AG20443 (cell line): ENCODE measurements at regions not wholly inside any gene's neighbourhood (a gene's known extent, or its start where the extent isn't known, plus 50 kb on each side); places are given as distances from the start of the nearest gene placed in this dataset.
A peak's percentile ranks its signal among the peaks of the same experiment; 100 is the strongest.

Experiments
- DNase-seq: peaks from one replicate; pipeline ENCODE4 v3.0.0; 2012; ENCODE audit warnings: low spot score, mixed read lengths

DNA sequence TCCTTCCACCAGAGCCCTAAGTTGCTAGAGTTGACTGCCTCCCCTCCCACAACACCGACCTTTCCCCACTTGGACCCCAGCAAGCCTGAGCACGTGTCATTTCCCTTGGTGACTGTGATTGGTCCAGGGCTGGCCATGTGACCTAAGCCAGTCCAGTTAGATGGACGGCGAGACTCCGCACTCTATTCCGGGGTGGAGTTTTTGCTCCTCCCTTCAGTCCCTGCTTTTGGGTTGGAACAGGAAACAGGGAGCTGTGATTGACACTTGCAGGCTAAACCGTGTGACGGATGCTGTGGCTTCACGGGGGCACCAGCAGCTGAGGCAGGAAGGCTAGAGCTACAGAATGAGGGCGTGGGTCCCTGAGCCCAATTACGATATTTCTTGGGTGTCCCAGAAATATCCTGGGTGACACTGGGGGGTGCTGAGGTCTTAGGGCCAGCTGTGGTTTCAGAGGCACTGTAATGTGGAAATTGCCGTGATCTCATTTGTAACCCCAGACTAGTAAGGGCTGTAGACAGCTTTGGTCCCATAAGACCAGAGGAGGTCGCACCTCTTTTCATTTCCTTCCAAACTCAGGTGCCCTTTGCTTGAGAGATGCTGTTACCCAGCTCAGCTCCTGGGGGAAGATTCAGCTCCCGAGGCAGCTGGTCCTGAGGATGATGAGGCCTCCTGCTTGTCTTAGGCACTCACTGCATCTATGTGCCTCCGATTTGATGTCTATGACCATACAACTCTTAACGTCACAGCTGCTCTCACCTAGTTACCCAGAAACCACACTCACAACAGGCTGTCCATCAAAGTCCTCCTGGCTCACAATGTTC lies 102.7 kb upstream of the NPTX2 start:
- no peak for DNase-seq

DNA sequence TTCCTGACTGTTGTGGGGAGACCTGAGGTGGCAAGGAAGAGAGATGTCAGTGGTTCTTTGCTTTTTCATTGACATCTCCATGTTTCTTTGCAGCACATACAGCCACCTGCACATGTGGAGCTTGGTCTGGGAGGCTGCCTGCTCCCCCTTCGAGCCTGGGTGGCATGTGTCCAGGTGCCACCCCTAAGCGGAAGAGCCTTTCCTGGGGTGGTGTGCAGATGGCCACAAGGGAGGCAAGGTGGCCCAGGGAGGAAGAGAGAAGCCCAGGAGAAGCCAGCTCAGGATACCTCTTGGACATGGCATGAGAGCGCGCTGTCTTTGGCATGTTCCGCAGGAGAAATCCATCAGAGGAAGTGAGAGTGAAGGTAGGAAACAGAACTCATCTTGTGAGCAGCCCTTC lies 105.9 kb upstream of the NPTX2 start:
- DNase-seq = no peak

GRCh38 chr7:98509836-98510235 lies 107.2 kb upstream of the NPTX2 start:
- DNase-seq = no peak

- DNase-seq = no peak
Observed at GRCh38 chr7:98506471-98506870, 105.6 kb upstream of the BAIAP2L1 start.

DNA sequence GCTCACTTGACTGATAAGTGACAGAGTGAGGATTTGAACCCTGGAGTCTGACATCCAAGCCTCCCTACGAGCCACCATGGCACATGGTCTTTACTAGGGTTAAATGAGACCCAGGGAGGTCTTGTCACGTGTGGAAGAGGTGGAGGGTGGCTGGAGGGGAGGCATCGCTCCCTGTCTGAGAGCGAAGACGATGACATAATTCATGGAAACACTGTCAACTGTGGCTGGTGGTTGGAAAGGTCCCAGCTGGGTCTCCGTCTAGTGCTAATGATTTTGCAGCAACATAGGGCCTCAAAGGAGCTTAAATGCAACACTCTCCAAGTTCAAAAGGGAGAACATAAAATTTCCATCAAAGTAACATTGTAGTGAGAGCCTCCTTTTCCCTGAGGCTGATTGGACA lies 99.9 kb upstream of the BAIAP2L1 start:
- DNase-seq = no peak

GRCh38 chr7:98496618-98497017 lies 95.7 kb upstream of the BAIAP2L1 start:
- DNase-seq = no peak

GRCh38 chr7:98495200-98495955 lies 94.5 kb upstream of the BAIAP2L1 start:
- no peak for DNase-seq

DNA sequence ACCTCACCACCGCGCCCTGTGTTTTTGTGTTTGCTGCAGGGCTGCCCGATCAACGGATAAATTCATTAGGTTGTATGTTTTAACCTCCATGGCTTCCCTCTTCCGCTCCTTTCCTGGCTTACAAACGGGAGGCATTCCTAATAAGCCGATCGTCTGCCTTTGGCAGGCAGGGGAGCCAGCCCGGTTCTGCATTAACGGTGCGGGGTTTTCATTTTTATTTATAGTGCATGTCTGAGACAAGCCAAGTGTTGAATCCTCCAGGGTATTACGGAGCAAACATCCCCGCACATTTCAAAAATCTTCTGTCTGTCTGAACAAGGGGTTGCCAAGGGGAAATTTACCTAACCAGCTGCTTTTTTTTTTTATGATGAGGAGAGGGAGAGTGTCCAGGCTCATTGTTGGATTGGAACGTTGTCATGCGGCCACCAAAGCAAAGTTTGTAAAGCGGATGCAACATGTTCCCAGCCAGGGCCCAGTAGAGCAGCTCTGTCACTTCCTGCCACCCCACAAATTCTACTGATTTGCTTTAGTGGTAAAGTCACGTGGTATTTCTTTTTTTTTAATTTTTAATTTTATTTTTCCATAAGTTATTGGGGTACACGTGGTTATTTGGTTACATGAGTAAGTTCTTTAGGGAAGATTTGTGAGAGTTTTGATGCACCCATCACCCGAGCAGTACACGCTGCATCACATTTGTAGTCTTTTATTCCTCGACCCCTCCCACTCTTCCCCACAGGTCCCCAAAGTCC lies 92.3 kb upstream of the BAIAP2L1 start:
- no peak for DNase-seq

- DNase-seq = no peak
Observed at GRCh38 chr7:98488167-98488566, 87.3 kb upstream of the BAIAP2L1 start.

DNA sequence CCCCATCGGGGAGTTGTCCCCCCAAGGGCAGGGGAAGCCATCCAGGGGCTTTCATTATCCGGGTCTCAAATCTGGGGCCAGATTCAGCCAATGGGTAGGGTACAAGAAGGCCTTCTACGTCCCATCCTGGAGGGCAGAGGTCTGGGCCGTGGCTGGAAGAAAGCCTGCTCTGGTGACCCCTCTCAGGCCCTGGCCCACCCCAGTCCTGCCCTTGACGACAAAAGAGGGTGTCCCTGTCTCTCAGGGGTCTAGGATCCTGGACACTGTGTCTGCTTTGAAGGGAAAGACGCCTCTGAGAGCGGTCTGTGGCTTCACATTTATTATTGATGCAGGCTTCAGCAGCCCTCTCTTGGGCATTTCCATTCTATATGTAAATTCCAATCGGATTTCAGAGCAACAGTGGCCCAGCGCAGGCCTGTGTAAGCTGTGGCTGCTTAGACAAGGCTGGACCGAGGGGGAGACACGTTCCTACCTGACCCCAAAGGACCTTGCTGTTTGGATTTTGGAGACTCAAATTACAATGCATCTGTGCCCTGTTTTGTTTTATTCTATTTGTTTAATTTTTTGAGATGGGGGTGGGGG lies 83.2 kb upstream of the BAIAP2L1 start:
- no peak for DNase-seq

GRCh38 chr7:98483276-98483963 lies 82.5 kb upstream of the BAIAP2L1 start:
- no peak for DNase-seq

- DNase-seq = no peak
Observed at GRCh38 chr7:98479318-98479717, 78.4 kb upstream of the BAIAP2L1 start.

DNA sequence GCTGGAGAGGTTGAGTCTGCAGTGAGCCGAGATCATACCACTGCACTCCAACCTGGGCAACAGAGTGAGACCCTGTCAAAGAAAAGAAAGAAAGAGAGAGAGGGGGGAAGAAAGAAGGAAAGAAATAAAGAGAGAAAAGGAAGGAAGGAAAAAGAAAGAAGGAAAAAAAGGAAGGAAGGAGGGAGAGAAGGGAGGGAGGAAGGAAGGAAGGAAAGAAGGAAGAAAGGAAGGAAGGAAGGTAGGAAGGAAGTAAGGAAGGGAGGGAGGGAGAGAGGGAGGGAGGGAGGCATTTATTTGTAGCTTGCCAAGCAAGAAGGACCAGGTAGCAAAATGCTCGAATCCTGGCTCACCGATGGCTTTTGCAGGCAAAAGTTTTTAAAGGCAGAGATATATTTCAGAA lies 74.5 kb upstream of the BAIAP2L1 start:
- DNase-seq = no peak

GRCh38 chr7:98474558-98474957 lies 73.7 kb upstream of the BAIAP2L1 start:
- DNase-seq = no peak

DNA sequence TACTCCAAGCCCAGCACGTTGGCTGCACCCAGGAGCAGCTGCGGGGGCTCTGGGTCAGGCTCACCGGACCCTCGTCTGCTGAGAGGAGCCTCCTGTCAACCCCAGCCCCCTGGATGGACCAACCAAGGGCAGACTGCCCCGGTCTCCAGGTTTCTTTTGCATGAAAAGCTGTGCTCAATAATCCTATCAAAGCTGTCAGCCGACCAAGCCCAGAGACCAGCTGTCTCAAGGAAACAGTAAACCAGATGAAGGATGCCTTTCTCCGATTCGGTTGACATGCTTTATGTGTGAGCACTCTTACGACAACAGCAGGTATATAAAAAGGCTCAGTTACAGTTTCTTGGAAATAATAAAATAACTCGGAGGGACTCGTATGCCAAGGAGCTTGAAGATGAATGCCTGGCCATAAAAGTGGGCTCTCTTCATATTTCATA lies 71.6 kb upstream of the BAIAP2L1 start:
- DNase-seq = no peak

- DNase-seq = peak; percentile 43
Observed at GRCh38 chr7:98470485-98471240, 69.8 kb upstream of the BAIAP2L1 start.

DNA sequence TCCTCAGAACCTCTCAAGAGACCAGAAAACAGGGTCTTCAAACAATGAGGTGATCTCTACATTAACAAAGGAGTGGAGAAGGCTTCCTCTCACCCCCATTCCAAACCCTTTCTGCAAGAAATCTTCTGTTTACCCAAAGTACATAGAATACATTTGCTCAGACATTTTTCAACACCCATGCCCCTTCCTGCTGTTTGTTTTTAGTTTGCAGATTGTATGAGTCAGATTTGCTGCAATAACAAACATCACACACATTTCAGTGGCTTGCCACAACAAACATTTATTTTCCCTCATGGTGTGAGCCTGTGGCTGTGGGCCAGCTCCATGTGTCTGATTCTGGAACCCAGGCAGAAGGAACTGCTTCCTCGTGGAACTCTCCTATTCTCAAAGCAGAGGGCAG lies 68.2 kb upstream of the BAIAP2L1 start:
- no peak for DNase-seq

GRCh38 chr7:98467570-98468312 lies 66.9 kb upstream of the BAIAP2L1 start:
- no peak for DNase-seq

DNA sequence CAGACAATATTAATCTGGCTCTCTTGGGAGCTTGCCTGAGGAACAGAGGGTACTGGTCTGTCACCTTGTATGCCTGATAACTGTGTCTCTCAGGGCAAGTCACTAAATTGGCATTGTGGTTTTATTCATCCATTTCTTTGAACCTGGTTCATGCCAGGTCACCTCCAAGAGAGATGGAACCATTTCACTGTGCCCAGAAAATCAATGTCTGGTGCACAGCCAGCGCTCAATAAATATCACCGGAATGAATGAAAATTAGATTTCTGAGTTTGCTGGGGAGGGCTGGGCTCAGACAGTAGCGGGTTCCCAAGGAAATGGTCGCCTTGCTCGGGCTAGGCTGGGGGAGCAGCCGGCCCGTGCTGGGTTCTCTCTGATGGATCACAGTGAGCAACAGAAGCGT lies 64.1 kb upstream of the BAIAP2L1 start:
- DNase-seq = no peak

DNA sequence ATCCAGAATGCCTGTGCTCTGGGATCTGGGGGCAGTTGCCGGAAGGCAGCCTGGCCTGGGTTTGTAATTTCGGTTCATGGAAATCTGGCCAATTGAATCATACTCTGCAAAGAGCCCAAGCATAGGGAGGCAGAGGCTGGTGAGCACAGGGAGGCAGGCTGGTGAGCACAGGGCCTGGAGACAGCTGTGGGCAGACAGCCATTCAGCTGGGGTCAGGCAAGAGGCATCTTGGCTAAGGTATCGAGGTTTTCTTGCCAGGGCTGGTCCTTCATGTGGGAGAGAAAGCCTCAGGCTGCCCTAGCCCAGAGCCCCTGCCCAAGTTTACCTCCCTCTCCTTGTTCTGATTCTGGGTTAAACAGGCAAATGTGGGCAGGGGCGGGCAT lies 63.7 kb upstream of the BAIAP2L1 start:
- DNase-seq = no peak
